Retinal pigment epithelial cell (primary cell): ENCODE measurements at regions not wholly inside any gene's neighbourhood (a gene's known extent, or its start where the extent isn't known, plus 50 kb on each side); places are given as distances from the start of the nearest gene placed in this dataset.

Source experiments
- DNase-seq: peaks from one replicate; pipeline ENCODE4 v3.0.0-alpha.2; 2010; ENCODE audit warnings: low read depth
- H3K4me3 ChIP-seq: 2 replicates; pipeline ENCODE4 v1.5.1; 2011; ENCODE audit warnings: mild to moderate bottlenecking, low read length, control low read depth, moderate library complexity
- CTCF ChIP-seq: conservative IDR thresholded peaks from 2 replicates; pipeline ENCODE4 v1.5.1; 2011; ENCODE audit warnings: low read depth, low read length, control low read depth, inconsistent platforms

- DNase-seq: no peak
- H3K4me3 ChIP-seq: no peak overlapping the region
- no peak for TF ChIP-seq CTCF
Measured at GRCh38 chr4:144572660-144573059, 73.3 kb upstream of the HHIP start.

- H3K4me3 ChIP-seq: no peak overlapping the region
- no peak for DNase-seq
- no peak for TF ChIP-seq CTCF
Measured at GRCh38 chr4:144574000-144574399, 72.0 kb upstream of the HHIP start.

- no peak for TF ChIP-seq CTCF
- DNase-seq: no peak
- no peak overlapping the region for H3K4me3 ChIP-seq
Measured at GRCh38 chr4:144574509-144574908, 71.4 kb upstream of the HHIP start.

- DNase-seq: no peak
- H3K4me3 ChIP-seq: no peak overlapping the region
- no peak for TF ChIP-seq CTCF
Measured at GRCh38 chr4:144575181-144575580, 70.8 kb upstream of the HHIP start.

GRCh38 chr4:144578681-144579080, 67.3 kb upstream of the HHIP start:
- no peak for DNase-seq
- TF ChIP-seq CTCF: no peak
- H3K4me3 ChIP-seq: no peak overlapping the region

GRCh38 chr4:144579411-144580030, 66.4 kb upstream of the HHIP start:
- no peak for TF ChIP-seq CTCF
- no peak overlapping the region for H3K4me3 ChIP-seq
- no peak for DNase-seq

- no peak for TF ChIP-seq CTCF
Measured at GRCh38 chr4:144580430-144580829, 65.5 kb upstream of the HHIP start.

More at GRCh38 chr4:144580430-144580829, 65.5 kb upstream of the HHIP start:
- H3K4me3 ChIP-seq: no peak overlapping the region
- DNase-seq: no peak
